GM19324 (cell line): ENCODE measurements at regions not wholly inside any gene's neighbourhood (a gene's known extent, or its start where the extent isn't known, plus 50 kb on each side); places are given as distances from the start of the nearest gene placed in this dataset.

Experiments
- ATAC-seq: cut with Tn5 transposase; IDR thresholded peaks from one replicate; pipeline ENCODE4 v1.9.1; 2021; ENCODE audit warnings: mild to moderate bottlenecking, moderate library complexity; ENCODE audit not compliant: unreplicated experiment, low FRiP score

DNA sequence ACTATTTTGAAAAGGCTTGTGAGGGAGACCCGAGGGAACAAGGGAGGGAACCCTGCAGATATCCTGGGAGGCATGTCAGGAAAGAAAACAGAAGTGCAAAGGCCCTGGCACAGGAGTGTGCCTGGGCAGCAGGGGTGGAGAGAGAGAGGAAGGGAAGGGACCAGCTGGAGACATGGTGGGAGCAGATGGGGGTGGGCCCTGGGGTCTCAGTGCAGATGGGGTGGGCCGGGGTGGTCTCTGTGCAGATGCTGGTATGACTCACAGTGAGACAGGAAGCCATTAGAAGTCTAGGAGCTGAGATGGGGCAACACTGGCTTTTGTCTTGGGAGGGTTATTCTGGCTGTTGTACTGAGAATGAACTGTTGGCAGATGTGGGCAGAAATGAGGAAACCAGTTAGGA, 363.6 kb upstream of the C1orf174 start:
- no peak for ATAC-seq

DNA sequence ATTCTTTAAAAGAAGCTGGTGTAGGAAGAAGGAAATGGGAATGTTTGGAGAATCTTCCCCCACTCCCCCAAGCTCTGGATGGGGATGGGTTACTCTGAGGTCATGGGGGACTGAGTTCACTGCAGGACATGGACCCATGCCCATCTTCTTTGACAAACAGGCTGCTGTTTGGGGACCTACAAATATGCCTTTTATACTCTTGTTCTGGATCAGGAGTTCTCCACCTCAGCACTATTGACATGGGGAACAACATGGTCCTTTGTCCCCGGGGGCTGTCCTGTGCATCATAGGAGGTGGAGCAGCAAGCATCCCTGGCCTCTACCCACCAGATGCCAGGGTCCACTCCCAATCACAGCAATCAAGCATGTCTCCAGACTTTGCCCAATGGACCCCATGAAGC, 365.8 kb upstream of the C1orf174 start:
- ATAC-seq, result no peak

DNA sequence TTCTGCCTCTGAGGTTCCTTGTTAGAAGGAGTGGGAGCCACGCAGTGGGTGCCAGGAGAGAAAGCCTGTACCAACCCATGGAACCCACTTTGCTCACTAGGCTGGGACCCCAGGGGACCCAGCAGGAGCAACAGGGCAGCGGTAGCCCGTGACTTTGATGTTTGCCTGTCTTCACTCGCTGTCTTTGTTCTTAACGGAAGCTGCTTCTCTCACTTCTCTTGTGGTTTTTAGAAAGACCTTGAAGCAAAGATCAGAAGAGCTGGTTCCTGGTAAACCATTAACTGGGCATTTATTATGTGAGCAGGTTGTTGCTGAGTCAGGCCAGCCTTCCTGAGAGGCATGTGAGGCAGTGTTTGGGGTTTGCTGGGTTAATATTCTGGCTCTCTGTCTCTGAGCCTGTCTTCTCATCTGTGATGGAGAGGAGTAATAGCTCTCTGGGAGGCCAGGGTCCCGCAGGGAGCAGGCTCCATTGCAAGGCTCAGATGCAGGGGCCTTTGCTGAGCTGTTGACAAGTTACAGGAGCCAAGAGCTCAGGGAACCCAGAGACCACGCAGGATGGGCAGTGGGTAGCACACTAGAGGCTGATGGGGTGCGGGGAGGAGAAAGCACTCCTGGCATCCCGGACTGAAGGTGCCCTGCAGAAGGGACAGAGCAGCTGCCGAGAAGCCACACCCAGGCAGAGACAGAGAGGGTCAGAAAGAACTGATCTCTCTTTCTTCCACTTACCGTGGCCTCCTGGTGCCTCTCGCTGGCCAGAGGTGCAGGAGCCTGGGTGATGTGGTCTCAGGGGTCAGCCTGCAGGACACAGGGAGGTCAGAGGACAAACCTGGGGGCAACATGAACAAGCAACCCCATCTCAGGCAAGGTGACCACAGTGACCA, 367.5 kb upstream of the C1orf174 start:
- peak; percentile 89 for ATAC-seq

DNA sequence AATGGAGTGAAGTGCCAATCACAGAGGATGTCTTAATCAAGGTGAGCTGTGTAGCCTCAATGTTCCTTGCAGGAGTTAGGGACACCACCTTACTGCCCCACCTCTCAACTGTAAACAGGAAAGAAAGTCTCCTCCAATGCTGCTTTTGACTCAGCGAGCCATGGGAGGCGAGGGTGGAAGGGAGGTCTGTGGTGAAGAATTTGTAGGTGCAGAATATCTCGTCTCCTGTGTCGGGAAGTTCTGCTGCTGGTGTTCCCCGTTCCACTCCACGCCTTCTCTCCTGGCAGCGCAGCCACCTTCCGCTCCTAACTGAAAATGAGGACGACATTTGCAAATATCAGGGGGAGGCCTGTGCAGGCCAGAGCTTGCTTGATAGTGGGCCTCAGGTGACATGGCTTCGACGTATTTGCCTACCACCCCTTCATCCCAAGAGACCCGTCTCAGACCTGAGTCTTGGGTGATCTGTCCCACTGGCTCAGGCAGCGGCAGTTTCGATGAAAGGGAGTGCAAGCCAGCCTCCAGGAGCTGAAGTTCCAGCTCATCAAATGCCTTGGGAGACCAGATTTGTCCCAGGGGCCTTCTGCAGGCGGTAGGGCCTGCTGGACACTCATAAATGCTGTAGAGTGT, 368.3 kb upstream of the C1orf174 start:
- ATAC-seq, result no peak

DNA sequence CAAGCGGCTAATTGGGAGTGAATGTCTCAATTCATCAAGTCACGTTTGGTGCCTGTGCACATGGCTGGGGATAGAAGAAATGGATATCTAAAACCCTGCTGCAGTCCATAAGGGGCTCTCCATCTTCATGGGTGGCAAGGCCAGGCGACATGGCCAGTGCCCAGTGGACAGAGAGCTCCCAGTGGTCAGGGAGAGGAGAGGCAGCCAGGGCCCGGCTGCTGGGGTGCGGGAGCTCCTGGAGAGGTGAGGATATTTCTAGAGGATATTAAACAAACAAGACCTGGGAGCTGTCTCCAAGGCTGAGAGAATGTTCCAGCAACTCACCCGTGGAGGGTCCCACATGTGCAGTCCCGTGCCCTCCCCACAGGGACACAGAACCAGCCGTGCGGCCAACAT, 368.8 kb upstream of the C1orf174 start:
- ATAC-seq, result no peak

DNA sequence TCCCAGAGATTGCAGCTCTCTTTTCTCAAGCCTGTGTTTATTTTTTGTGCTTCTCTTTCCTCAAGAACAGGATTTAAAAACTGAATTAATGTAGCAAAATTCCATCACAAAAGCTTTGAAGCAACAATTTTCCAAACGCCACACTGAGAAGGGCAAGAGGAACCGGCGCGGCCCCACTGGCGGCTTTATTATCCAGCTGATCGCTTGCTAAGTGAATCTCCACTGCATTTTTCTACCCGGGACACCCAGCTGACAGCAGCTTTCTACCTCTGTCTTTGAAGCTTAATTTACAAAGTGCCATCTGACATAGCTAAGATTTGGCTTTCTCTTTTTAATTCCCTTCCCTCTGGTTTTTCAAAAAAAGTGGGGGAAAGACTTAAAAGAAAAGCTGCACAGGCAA, 369.3 kb upstream of the C1orf174 start:
- ATAC-seq, result no peak

DNA sequence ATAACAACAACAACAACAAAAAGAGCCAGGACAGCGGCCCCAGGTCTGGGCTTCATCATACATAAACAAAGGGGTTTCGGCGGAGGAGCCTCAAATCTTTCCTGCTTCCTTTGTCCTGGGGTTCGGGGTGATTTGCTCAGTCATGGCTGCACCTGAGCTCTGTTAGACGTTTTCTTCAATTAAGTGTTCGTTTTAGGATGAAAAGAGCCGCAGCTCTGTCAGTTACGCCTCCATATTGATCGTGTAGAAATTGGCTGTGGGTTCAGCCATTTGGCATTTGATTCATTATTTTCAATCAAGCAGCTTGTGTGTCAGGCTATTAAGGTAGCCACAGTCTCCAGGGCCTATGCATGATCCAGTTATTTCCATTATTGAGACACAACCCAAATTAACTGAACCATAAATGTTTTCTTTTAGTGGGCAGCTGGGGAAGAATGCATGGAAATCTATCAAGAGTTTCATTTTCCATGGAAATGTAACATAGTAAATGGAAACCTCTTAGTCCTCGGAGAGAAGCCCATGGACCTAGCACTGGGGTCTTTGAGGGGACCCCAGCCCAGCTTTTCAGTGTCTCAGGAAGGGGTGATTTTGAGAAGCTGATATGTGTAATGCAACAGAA, 370.0 kb upstream of the C1orf174 start:
- no peak for ATAC-seq

DNA sequence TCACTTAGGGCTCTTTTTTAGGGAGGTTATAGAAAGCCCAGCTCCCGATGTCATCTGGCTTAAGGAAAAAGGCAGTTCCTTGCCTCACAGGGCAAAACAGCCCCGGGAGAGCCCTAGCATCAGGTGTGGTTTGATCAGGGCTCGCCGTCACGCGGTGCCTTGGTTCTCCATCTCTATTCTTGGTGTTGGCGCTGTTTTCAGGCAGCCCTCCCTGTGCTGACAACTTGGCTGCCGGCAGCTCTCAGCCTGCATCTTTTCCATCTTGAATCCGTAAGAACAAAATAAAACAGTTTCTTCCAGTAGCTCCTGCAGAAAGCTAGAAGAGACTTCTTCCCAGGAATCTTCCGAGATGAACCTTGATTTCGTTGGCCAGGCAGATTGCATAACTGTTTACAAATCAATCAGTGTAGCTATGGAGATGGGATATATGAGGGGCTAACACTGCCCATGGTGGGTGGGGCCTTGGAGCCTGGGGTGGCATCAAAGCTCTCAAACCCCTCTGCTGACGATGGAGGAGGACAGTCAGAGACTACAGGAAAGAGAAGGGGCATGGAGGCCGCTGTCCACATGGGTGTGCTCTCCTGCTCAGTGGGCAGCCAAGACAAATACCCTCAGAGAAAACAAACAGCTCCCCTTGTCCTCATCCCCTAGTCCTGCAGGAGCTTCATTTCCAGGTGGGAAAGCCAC, 370.7 kb upstream of the C1orf174 start:
- no peak for ATAC-seq

DNA sequence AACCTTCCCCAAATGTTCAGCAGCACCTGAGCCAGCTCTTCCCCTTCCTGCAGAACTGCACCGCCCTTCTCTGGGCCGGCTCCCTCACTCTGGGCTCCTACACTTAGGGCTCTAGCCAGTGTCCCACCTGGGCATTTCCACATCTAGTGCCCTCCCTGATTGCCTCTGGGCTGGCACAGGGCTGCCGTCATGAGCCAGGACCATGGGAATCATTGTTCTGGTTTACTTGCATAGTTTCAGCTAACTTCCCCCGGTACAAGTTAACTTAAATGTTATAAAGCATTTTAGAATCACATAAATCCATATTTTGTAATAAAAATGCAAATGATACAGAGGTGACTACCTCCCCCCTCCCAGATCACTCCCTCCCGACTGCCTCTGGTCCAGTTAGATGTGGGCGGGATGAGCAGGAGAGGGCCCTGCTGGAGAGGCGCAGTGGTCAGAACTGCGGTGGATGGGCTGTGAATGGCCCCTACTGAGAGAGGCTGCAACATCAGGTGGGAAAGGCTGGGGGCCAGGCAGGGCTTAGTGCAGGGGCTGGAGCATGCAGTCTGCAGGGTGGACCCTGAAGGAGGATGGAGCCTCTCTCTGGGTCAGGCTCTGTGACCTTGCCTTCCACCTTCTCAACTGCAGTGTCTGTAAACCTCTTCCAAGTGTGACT, 371.4 kb upstream of the C1orf174 start:
- ATAC-seq, result no peak

DNA sequence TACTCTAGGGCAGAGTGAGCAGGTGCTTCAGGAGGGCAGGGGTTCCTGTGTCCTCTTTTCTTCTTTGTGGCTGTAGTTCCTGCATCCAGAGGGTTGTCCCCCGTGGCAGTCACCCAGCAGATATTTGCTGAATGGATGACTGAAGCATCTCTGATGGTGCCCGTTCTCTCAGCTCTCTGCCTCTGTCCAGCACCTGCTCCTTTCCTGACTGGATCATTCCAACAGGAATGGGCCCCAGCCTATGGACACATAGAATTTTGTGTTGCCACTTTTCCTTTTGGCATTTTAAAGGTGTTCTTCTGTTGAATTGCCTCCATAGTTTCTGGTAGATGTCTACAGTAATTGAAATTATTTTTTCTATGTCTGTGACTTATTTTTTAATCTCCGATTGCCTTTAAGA, 372.5 kb upstream of the C1orf174 start:
- no peak for ATAC-seq

DNA sequence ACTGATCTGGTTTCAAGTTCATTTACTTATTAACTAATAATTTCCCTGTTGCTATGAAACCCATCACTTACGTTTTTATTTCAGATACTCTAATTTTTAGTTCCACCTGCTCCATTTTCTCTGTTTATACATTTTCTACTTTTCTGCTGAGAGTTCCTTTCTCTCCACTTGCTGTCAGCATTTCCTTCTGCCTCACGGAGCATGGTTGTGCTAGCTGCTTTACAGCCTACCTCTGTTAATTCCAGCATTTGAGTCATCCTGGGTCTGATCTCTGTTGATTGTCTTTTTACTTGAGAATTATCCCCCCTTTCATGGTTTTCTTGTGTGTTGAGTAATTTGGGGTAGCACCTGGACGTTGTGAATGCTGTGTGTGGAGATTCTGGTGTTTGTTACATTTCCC, 373.2 kb upstream of the C1orf174 start:
- ATAC-seq, result no peak

DNA sequence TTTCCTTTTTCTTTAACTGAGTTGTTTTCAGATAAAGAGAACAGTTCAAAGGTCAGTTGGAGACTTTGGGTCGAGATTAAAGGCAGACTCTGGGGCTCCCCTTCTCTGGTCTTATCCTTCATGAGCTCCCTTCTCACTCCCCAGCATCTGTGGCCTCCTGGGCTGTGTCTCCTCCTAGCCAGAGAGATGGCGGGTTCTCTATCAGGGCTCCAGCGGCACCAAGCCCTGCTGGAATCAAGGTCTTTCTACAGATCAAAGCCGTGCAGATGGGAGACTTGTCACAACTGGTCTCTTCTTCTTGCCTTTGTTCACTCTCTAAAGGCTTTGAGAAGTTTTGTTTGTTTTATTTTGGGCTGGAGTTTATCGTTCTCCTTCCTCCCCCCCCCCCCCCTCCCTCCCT, 373.7 kb upstream of the C1orf174 start:
- ATAC-seq, result no peak

DNA sequence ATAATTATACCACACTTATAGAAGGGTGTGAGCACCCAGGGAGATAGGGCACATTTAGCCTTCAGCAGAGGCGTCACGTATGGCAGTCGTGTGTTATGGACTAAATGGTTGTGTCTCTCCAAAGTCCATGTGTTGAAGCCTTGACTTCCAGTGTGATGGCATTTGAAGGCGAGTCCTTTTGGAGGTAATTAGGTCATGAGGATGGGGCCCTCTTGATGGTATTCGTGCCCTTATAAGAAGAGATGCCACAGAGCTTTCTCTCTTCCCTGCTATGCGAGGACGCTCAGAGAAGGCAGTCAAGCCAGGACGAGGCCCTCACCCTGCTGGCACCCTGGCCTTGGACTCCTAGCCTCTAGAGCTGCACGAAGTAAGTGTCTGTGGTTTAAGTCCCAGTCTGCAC, 375.0 kb upstream of the C1orf174 start:
- no peak for ATAC-seq

DNA sequence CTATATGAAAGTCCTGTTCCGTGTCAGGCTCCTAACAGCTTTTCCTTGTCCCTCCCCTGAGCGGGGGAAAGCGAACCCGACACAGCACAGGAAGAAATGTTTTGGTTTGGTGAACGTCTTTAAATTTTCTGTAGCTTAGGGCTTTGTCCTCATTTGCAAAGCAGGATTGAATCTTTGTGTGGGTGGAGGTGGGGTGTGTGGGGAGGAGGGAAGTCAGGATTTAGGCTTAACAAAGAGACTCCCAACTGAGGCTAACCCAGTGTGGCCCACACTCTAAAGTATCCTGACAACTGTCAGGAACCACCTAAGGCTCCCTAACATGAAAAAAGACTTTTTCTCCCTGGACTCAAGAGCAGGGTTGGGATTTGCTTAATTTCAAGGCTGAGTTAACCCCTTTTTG, 376.2 kb upstream of the C1orf174 start:
- ATAC-seq, result no peak

DNA sequence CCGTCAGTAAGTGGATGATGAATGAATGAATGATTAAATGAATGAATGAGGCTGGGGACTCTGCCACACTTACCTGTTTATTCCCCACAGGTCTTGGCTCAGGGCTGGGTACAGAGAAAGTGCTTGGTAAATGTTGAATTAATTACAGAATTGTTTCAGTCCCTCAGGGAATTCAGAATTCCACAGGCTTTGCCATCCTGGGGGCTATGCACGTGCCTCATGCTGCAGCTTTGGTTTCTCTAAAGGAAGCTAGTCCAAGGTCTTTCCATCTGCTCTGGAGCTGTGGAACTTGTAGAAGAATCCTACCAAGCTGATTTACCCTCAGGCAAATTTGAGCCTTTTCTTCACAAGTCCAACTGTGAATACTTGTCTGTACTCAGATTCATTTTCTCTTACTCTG, 376.8 kb upstream of the AJAP1 start:
- no peak for ATAC-seq

DNA sequence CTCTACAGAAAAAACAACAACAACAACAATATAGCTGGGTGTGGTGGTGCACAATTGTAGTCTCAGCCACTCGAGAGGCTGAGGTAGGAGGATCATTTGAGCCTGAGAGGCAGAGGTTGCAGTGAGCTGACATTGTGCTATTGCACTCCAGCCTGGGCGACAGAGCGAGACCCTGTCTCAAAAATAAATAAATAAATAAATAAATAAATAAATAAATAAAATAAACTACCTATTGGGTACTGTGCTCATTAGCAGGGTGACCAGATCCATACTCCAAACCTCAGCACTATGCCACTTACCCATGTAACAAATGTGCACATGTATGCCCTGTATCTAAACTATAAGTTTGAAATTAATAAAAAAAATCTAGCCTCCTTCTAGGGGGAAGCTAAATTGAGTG, 369.4 kb upstream of the AJAP1 start:
- ATAC-seq, result no peak

DNA sequence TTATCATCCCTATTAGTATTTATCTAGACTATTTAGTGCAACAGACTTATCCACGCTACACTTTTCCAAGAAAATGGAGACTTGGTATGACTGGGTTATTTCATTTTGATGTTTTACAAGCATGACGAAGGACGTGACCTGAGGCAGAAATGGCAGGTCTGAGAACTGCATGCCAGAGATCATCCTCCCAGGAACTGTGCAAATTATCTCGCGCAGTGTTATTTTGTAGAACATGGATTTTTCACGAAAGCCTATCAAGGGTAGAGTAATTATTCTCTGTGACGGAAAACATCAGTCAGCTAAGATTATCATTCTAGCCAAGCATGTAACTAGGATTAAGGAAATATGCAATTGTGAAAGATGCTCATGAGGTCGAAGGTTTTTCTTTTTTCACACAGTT, 361.5 kb upstream of the AJAP1 start:
- no peak for ATAC-seq

DNA sequence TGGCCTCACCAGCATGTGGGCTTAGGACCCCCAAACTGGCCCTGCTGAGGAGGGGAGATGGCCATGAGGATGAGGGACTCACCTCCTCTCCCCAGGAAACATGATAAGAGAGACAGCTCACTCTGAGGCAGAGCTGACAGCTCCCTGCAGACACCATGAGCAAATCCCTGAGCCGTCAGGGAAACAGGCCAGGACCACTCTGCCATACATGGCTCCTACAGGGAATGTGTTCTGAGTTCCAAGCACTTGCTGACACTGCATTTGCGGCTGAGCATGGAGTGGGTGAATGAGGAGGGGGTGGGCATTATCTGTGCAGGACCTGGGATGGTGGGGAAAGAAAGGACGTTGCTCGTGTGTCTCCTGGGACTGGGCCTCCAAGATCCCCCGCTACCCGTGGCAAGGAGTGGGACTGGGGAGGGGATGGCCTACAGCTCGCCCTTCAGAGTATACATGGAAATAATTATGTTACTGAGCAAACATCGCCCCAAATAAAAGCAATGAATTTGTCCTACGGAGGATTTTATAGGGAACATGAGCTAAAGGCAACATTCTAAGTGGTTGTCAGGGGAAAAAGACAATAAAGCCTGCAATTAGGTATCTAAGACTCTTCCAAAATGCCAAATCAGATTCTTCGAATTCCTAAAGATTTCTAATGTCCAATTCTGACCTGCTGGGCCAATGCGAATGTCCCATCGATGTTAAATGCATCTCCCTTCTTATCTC, 355.9 kb upstream of the AJAP1 start:
- ATAC-seq, result no peak

DNA sequence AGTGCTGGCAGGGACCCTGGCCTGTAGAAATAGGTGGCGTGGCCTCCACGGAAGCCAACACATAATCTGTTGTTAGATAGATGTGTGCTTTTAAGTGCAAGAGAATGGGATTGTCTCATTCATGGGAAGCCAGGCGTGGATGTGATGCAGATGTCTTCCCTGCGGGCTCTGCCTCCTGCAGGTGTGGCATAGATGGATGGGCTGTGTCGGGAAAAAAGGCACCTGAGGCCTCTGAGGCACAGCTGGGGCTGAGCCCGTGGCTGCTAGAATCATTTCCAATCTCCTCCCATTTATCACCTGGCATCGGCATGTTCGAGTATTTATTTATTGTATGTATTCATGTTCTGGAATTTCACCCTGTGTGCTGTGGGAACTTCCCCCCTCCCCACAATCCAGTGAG, 353.4 kb upstream of the AJAP1 start:
- no peak for ATAC-seq

DNA sequence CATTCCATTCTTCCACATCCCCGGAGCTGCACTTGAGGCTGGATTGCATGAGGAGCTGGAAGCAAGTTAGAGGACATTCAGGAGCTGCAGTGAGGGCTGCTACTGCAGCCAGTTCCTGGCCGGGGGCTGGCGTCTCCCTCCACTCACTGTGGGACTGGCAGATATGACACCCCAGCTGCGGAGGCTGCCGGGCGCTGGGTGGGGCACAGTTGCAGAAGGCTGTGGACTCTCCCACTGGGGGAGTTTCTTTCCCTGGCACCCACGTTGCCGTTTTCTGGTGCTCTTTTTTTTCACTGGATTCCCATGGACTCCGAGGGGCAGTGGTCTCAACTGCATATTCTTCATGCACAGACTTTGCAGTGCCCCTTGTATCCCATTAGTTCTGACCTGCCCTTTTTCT, 351.1 kb upstream of the AJAP1 start:
- ATAC-seq, result no peak
